Astrocyte of the hippocampus (primary cell): ENCODE measurements at regions not wholly inside any gene's neighbourhood (a gene's known extent, or its start where the extent isn't known, plus 50 kb on each side); places are given as distances from the start of the nearest gene placed in this dataset.

Experiments used
- DNase-seq: peaks from one replicate; pipeline ENCODE4 v3.0.0; 2011; ENCODE audit warnings: low read depth, low spot score

- peak; percentile 90 for DNase-seq
These were observed 506.7 kb upstream of the PCDH9 start for GRCh38 chr13:67736646-67737420.

GRCh38 chr13:67735651-67736050 is 505.5 kb upstream of the PCDH9 start:
- peak; percentile 4 for DNase-seq

DNA sequence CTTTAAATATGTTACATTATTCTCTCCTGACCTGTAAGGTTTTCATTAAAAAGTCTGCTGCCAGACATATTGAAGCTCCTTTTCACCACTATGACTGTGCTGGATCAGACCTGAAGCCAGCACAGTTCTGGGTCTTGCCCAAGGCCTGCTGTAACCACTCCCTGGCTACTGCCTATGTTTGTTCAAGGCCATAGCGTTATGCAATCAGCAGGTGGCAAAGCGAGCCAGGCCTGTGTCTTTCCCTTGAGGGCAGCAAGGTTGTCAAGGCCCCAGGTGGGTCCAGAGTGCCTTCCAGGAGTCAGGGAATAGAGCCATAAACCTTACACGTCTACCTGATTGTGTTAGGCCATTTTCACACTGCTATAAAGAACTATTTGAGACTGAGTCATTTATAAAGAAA is 496.8 kb upstream of the PCDH9 start:
- DNase-seq: no peak

DNA sequence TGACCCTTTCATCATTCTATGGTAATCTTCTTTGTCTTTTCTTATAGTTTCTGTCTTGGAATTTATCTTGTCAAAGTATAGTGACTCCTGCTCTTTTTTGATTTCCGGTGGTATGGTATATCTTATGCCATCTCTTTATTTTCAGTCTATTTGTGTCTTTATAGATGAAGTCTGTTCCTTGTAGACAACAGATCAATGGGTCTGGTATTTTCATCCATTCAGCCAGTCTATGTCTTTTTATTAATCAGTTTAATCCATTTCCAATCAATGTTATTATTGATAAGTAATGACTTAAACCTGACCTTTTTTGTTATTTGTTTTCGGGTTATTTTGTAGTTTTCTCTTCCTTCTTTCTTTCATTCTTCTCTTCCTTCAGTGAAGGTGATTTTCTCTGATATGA is 495.9 kb upstream of the PCDH9 start:
- no peak for DNase-seq

- no peak for DNase-seq
These were observed 483.4 kb upstream of the PCDH9 start for GRCh38 chr13:67713571-67713970.

DNA sequence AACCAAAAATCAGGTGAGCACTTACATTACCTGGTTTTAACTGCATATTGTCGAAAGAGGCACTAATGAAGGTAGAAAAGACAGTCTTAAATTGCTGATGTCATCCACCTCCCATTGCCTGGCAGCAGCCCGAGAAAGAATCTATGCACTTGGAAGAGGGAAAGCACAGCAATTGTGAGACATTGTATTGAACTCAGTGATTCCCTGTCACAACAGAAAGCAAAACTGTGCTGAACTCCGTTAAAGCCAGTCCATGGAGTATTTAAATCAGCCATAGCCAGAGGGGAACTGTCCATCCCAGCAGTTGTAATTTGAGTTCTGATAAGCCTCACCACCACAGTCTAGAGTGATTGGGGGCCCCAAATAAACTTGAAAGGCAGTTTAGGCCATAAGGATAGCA is 466.6 kb upstream of the PCDH9 start:
- peak; percentile 27 for DNase-seq

GRCh38 chr13:67664502-67664901 is 434.4 kb upstream of the PCDH9 start:
- no peak for DNase-seq

GRCh38 chr13:67662997-67663396 is 432.9 kb upstream of the PCDH9 start:
- DNase-seq: no peak

DNA sequence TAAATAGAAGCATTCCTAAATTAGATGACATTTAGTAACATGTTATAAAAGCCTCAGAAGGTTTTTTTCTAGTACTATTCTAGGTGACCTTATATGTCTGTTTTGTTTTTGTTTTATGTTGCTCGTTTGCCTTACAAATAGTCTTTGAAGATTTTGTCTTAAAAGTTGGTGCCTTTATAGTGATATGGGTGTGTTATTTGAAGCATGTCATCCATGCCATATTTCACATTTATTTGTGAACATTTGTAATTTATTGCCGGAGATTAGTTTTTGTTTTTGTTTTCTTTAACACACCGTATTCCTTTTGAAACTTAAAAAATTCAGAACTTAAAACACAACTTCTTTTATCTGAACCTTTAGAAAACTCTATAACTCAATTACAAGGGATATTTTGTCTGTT is 422.8 kb upstream of the PCDH9 start:
- DNase-seq: no peak

DNA sequence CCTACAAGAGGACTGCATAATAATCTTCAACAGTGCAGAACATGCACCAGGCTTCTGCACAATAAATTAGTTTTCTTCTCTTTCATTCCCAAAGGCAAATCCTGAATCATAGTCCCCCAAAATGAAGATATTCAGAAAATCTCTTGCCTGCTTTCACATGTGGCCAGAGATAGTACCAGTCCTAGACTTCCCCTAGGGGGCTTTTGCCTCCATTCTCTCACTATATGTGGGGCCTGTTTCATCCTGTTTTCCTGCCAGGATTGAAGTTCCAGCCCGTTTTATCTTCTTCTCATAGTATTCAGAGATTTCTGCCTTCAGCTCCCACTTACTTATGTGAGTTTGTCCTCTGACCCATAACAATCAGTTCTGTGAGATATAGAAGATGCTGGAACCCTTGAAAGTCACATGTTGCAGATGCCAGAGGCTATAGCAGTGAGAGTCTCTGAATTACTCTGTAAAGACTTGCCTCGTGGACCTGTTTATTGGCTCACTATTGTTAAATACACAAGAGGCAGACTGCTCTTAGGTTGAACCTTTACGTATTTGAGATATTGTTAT is 421.9 kb upstream of the PCDH9 start:
- no peak for DNase-seq

- no peak for DNase-seq
These were observed 420.3 kb upstream of the PCDH9 start for GRCh38 chr13:67650471-67650870.

DNA sequence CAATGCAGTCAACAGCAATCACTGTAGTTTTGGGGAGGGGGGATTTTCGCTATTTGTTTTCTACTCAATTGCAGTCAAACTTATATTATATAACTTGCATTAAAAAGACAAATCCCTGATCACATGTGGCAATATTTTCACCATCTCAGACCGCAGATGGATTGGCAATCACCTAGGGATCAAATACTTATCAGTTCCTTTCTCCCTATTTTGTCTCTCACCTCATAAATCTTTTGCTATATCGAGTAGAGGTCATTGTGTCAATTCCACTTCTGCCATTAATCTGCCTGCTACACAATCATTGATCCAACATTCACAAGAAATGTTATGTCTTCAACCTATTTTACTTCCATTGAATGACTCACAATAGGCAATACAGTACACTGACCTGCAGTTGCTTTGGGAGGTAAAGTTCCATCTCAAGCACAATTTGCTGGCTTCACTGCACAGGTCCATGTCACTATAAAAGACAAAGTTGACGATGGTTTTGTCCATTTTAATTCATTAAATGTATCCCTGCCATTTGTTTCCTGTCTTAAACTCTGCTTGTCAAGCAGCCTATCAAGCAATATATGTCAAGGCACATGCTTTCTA is 415.8 kb upstream of the PCDH9 start:
- no peak for DNase-seq

- DNase-seq: no peak
These were observed 413.4 kb upstream of the PCDH9 start for GRCh38 chr13:67643516-67644055.

- no peak for DNase-seq
These were observed 412.5 kb upstream of the PCDH9 start for GRCh38 chr13:67642657-67643056.

DNA sequence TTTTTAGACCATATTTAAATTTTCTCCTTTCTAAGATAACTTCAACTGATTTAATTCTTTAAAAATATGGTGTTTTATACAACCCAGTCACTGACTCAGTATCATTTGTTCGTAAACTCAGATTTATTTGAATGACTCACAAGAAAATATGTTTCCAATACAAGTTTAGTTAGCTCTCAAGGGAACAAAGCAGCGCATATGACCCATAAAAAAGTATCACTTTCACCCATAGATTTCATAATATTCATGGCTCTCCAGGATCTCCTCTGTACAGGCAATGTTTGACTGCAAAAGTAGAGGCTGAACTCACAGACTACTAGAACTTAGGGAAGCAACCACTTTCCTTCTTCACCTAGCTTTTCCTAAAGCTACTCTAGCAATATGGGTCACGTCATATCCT is 405.6 kb upstream of the PCDH9 start:
- DNase-seq: no peak

DNA sequence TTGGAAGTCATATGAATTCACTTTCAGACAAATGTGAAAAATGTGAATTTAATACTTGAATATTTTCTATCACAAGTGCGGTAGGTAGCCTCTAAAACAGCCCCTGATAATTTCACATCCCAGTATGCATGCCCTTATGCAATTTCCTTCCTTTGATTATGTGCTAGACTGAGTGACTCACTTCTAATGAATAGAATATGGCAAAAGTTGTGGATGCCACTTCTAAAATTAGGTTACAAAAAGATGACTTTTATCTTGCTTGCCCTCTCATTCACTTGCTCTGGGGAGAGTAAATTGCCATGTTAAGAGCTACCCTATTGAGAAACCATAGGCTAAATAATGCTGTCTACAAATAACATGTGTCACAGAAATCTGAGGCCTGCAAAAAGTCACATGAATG is 402.5 kb upstream of the PCDH9 start:
- no peak for DNase-seq

GRCh38 chr13:67630640-67631039 is 400.5 kb upstream of the PCDH9 start:
- DNase-seq: no peak

DNA sequence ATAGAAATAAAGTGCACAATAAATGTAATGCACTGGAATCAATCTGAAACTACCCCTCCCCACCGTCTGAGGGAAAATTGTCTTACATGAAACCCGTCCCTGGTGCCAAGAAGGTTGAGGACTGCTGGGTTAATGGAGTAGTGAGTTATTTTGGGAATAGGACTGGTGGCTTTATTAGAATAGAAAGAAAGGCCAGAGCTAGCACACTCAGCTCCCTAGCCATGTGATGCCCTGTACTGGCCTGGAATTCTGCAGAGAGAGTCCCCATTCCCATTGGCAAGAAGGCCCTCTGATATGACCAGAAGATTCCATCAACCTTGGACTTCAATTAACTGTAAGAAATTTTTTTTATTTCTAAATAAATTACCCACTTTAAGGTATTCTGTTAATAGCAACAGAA is 393.5 kb upstream of the PCDH9 start:
- no peak for DNase-seq

DNA sequence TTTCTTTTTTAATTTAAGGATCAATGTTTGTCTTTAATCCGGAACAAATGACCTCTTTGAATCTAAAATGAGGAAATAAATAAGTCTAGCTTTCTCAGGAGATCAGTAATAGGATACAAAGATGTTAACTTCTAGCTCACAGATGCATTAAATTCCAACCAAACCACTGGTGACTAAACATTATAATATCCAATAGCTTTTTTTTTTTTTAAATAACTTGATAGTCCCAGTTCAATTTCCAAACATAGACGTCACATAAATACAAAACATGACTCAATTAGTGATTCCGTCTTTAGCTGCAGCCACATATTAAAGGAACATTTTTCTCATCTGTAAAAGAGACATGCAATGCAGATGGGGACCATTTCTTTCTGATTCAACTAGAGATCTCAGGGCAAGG is 390.5 kb upstream of the PCDH9 start:
- DNase-seq: peak; percentile 53

GRCh38 chr13:67619995-67620380 is 389.9 kb upstream of the PCDH9 start:
- DNase-seq: peak; percentile 49

- DNase-seq: peak; percentile 74
These were observed 389.3 kb upstream of the PCDH9 start for GRCh38 chr13:67619351-67619994.

- DNase-seq: no peak
These were observed 384.4 kb upstream of the PCDH9 start for GRCh38 chr13:67614579-67614978.

- DNase-seq: no peak
These were observed 383.9 kb upstream of the PCDH9 start for GRCh38 chr13:67614013-67614412.
